Heart right ventricle (tissue), 16 donors: ENCODE measurements at regions not wholly inside any gene's neighbourhood (a gene's known extent, or its start where the extent isn't known, plus 50 kb on each side); places are given as distances from the start of the nearest gene placed in this dataset.

Experiments used
- ATAC-seq, 8 donors: fragments of 200-7000 bp; cut with Tn5 transposase; one replicate each; pipeline ENCODE4 v1.9.1; 2020; ENCODE audit warnings: mild to moderate bottlenecking in 8 of 8, moderate library complexity in 8 of 8, moderate number of reproducible peaks in 1 of 8
- DNase-seq, 2 donors: peaks; one replicate each; pipeline ENCODE4 v3.0.0-alpha.2; 2020
- H3K27ac ChIP-seq, 10 donors: fragments of 200-600 bp; sonication (generic) in 2 of 10; one replicate each; pipeline versions ENCODE4 v1.5.0 to v1.8.0; 2020 to 2022; ENCODE audit warnings: mild to moderate bottlenecking in 3 of 10
- H3K27me3 ChIP-seq, 7 donors: fragments of 200-600 bp; one replicate each; pipeline ENCODE4 v1.8.0; 2021 to 2022; ENCODE audit warnings: mild to moderate bottlenecking in 2 of 7
- H3K36me3 ChIP-seq, 9 donors: fragments of 200-600 bp; sonication (generic) in 1 of 9; one replicate each; pipeline versions ENCODE4 v1.5.0 to v1.8.0; 2020 to 2022; ENCODE audit warnings: mild to moderate bottlenecking in 2 of 9
- H3K4me1 ChIP-seq, 9 donors: fragments of 200-600 bp; sonication (generic) in 1 of 9; one replicate each; pipeline versions ENCODE4 v1.5.0 to v1.8.0; 2020 to 2022; ENCODE audit warnings: mild to moderate bottlenecking in 4 of 9
- H3K4me3 ChIP-seq, 10 donors: fragments of 200-600 bp; sonication (generic) in 2 of 10; one replicate each; pipeline versions ENCODE4 v1.5.0 to v1.8.0; 2020 to 2022; ENCODE audit warnings: mild to moderate bottlenecking in 7 of 10, moderate library complexity in 2 of 10
- H3K9me3 ChIP-seq, 11 donors: fragments of 200-600 bp in 10 of 11; sonication (generic) in 2 of 11; one replicate each; pipeline versions ENCODE4 v1.5.0 to v1.8.0; 2013 to 2022; ENCODE audit warnings: mild to moderate bottlenecking in 2 of 11, control low read depth in 1 of 11, moderate library complexity in 1 of 11
- CTCF ChIP-seq, 9 donors: fragments of 200-600 bp; sonication (generic) in 2 of 9; IDR thresholded peaks; one replicate each; pipeline versions ENCODE4 v1.5.0 to v1.8.0; 2021 to 2022; ENCODE audit warnings: antibody characterized with exemption in 9 of 9, mild to moderate bottlenecking in 5 of 9, moderate library complexity in 1 of 9
- WGBS, 2 donors: extraction: QIAGEN DNeasy Blood & Tissue Kit; methylation state at CpG; one replicate each; pipeline ENCODE4 v1.1.7; 2013; ENCODE audit warnings: inconsistent platforms in 1 of 2; 5-methylcytosine and 5-hydroxymethylcytosine counted together
- intact Hi-C, 10 donors: fragments of 100-400 bp; cut with DNase I; formaldehyde crosslinking; loops; one replicate each; pipeline versions ENCODE4 v1.11.1 to v1.14.2; 2022
- donor health status: Arrhythmogenic right ventricular cardiomyopathy.
- donor health status: ischemic (EF 13 %, LVEDD 7.1; RV severe dilation, severe dysfunction).
- donor health status: healthy with polysubstance abuse.
- donor health status: DM: no; HTN: yes; CAD: no.
- donor health status: DM: no; HTN: no; CAD: no.
- donor health status: ischemic (EF 25% LVEDD 6.9; RV normal size, moderate dysfunction).
- donor health status: ischemic (EF 25% LVEDD 5.7; RV mildly dilated, moderate dysfunction).
- donor health status: healthy.
- donor health status: DM: yes; HTN: yes; CAD: no.
- donor health status: Ischemic cardiomyopathy.
- donor health status: ischemic (EF 35%, LVEDD 5.7; RV mildly dilated, moderate dysfunction).
- donor health status: nonischemic (EF 11% LVEDD 7.7; RV severe dilation, severe dysfunction).
- donor health status: DM: yes; HTN: yes; CAD: no.
- donor health status: PGD.
- donor health status: ischemic (EF 29% LVEDD 5.4; RV normal size, mild dysfunction).
- donor health status: nonischemic (EF 23%, LVEDD 6.1; RV moderate dilation, normal function).

GRCh38 chr15:95656595-95656994 is 673.9 kb upstream of the NR2F2 start:
- Histone ChIP-seq H3K9me3 (no peaks in the 10 kb centered on the region), H3K36me3 (no peaks in the 10 kb centered on the region), H3K27me3 (peaks cover 0 to 5% (median 0%) of the 10 kb centered on the region in 7 donors), H3K4me3 (no peak overlapping the region), H3K27ac (peak overlapping the region in 2 of 10 donors; percentile 13 to 48), H3K4me1 (peaks cover 0 to 5% (median 0%) of the 10 kb centered on the region in 9 donors)
- WGBS, 2 donors, result 78 to 86% methylated on average over 2 of the region's 2 CpGs
- intact Hi-C loops, result no loop called here
- DNase-seq, result no peak
- no peak for ATAC-seq
- no peak for TF ChIP-seq CTCF (IDR thresholded peaks at IDR 0.05)

GRCh38 chr15:95658799-95659198 is 671.7 kb upstream of the NR2F2 start:
- DNase-seq, result no peak
- no peaks in the 10 kb centered on the region for H3K36me3 ChIP-seq
- ATAC-seq, result peak in 4 of 8 donors; percentile 19 to 81 (median 42)
- peak overlapping the region in 9 of 10 donors; percentile 11 to 71 (median 55) for H3K27ac ChIP-seq
- H3K27me3 ChIP-seq, result peaks cover 0 to 5% (median 0%) of the 10 kb centered on the region in 7 donors
- intact Hi-C loops, result loop anchor here in 1 of 10 donors (2.0 kb wide), 1 partner anchor 184 kb away; no protein-coding TSS in a partner anchor
- TF ChIP-seq CTCF (IDR thresholded peaks at IDR 0.05), result no peak
- no peak overlapping the region for H3K4me3 ChIP-seq
- H3K9me3 ChIP-seq, result no peaks in the 10 kb centered on the region
- H3K4me1 ChIP-seq, result peaks cover 0 to 9% (median 0%) of the 10 kb centered on the region in 9 donors
- WGBS, 2 donors, result 79 to 82% methylated on average over 3 of the region's 3 CpGs

- peak overlapping the region in 6 of 10 donors; percentile 50 to 71 (median 62) for H3K27ac ChIP-seq
- peak; percentile 17 to 61 for DNase-seq
- no peaks in the 10 kb centered on the region for H3K9me3 ChIP-seq
- ATAC-seq, result peak in 7 of 8 donors; percentile 53 to 89 (median 76)
- intact Hi-C loops, result loop anchor here in 1 of 10 donors (2.0 to 5.0 kb wide), 2 partner anchors 32 to 183 kb away; no protein-coding TSS in a partner anchor
- peaks cover 0 to 5% (median 0%) of the 10 kb centered on the region in 7 donors for H3K27me3 ChIP-seq
- WGBS, 2 donors, result 73 to 74% methylated on average over 11 of the region's 11 CpGs
- no peak for TF ChIP-seq CTCF (IDR thresholded peaks at IDR 0.05)
- H3K4me1 ChIP-seq, result peaks cover 0 to 10% (median 0%) of the 10 kb centered on the region in 9 donors
- no peak overlapping the region for H3K4me3 ChIP-seq
- H3K36me3 ChIP-seq, result no peaks in the 10 kb centered on the region
Measured at GRCh38 chr15:95659656-95660055, 670.8 kb upstream of the NR2F2 start.

GRCh38 chr15:95662638-95663037 is 667.9 kb upstream of the NR2F2 start:
- WGBS, 2 donors, result 78 to 79% methylated on average over 1 of the region's 1 CpG
- intact Hi-C loops, result loop anchor here in 1 of 10 donors (5.0 kb wide), 1 partner anchor 35 kb away; no protein-coding TSS in a partner anchor
- H3K36me3 ChIP-seq, result no peaks in the 10 kb centered on the region
- peaks cover 0 to 10% (median 0%) of the 10 kb centered on the region in 9 donors for H3K4me1 ChIP-seq
- no peak for TF ChIP-seq CTCF (IDR thresholded peaks at IDR 0.05)
- H3K4me3 ChIP-seq, result no peak overlapping the region
- H3K27me3 ChIP-seq, result peaks cover 0 to 5% (median 0%) of the 10 kb centered on the region in 7 donors
- no peak for ATAC-seq
- no peak for DNase-seq
- no peak overlapping the region for H3K27ac ChIP-seq
- no peaks in the 10 kb centered on the region for H3K9me3 ChIP-seq
